GM23248 (cell line): ENCODE measurements at regions not wholly inside any gene's neighbourhood (a gene's known extent, or its start where the extent isn't known, plus 50 kb on each side); places are given as distances from the start of the nearest gene placed in this dataset.

Experiments
- DNase-seq: peaks from one replicate; pipeline ENCODE4 v3.0.0-alpha.2; 2015
- H2AFZ ChIP-seq: fragments of 200-600 bp; sonication (generic); 2 replicates; pipeline ENCODE4 v1.6.1; 2016; ENCODE audit warnings: antibody characterized with exemption
- H3F3A ChIP-seq: fragments of 200-600 bp; sonication (generic); 2 replicates; pipeline ENCODE4 v1.6.1; 2016; ENCODE audit warnings: mild to moderate bottlenecking, antibody characterized with exemption, mixed run types; ENCODE audit not compliant: insufficient read depth
- H3K27ac ChIP-seq: fragments of 200-600 bp; sonication (generic); 2 replicates; pipeline ENCODE4 v1.5.1; 2016; ENCODE audit warnings: mild to moderate bottlenecking
- H3K27me3 ChIP-seq: fragments of 200-600 bp; sonication (generic); replicated peaks from 2 replicates; pipeline ENCODE4 v1.6.1; 2016; ENCODE audit warnings: mild to moderate bottlenecking; ENCODE audit not compliant: insufficient read depth
- H3K36me3 ChIP-seq: fragments of 200-600 bp; sonication (generic); 2 replicates; pipeline ENCODE4 v1.6.1; 2016; ENCODE audit warnings: low read depth, mild to moderate bottlenecking
- H3K4me1 ChIP-seq: fragments of 200-600 bp; sonication (generic); 2 replicates; pipeline ENCODE4 v1.6.1; 2016; ENCODE audit warnings: mild to moderate bottlenecking; ENCODE audit not compliant: insufficient read depth
- H3K4me2 ChIP-seq: fragments of 200-600 bp; sonication (generic); one replicate; pipeline ENCODE4 v1.6.1; 2016; ENCODE audit warnings: mild to moderate bottlenecking; ENCODE audit not compliant: unreplicated experiment
- H3K4me3 ChIP-seq: fragments of 200-600 bp; sonication (generic); 2 replicates; pipeline ENCODE4 v1.5.1; 2016; ENCODE audit warnings: mild to moderate bottlenecking
- H3K79me2 ChIP-seq: fragments of 200-600 bp; sonication (generic); 2 replicates; pipeline ENCODE4 v1.6.1; 2016; ENCODE audit warnings: mild to moderate bottlenecking; ENCODE audit not compliant: insufficient read depth
- H3K9ac ChIP-seq: fragments of 200-600 bp; sonication (generic); 2 replicates; pipeline ENCODE4 v1.6.1; 2016; ENCODE audit warnings: mild to moderate bottlenecking
- H3K9me2 ChIP-seq: fragments of 200-600 bp; sonication (generic); 2 replicates; pipeline ENCODE4 v1.6.1; 2016; ENCODE audit warnings: mixed run types, mild to moderate bottlenecking, moderate library complexity; ENCODE audit not compliant: insufficient read depth
- H3K9me3 ChIP-seq: fragments of 200-600 bp; sonication (generic); one replicate; pipeline ENCODE4 v1.6.1; 2017; ENCODE audit warnings: low read depth
- H4K20me1 ChIP-seq: fragments of 200-600 bp; sonication (generic); 2 replicates; pipeline ENCODE4 v1.6.0; 2016; ENCODE audit not compliant: insufficient read depth
- EZH2 ChIP-seq: fragments of 200-600 bp; sonication (generic); IDR thresholded peaks from 2 replicates; pipeline ENCODE4 v1.6.1; 2018; ENCODE audit warnings: antibody characterized with exemption, mild to moderate bottlenecking; ENCODE audit not compliant: insufficient read depth, poor library complexity, severe bottlenecking
- EZH2phosphoT487 ChIP-seq: fragments of 200-600 bp; sonication (generic); IDR thresholded peaks from 2 replicates; pipeline ENCODE4 v1.6.1; 2018; ENCODE audit warnings: antibody characterized with exemption, moderate library complexity, mild to moderate bottlenecking, low read depth; ENCODE audit not compliant: insufficient read depth
- WGBS, 2 experiments: methylation state at CpG; one replicate each; pipeline ENCODE4 v1.1.6; 2015 to 2017; ENCODE audit warnings: low lambda C conversion rate in 2 of 2, low coverage in 1 of 2; ENCODE audit errors: missing lambda C conversion rate in 2 of 2; 5-methylcytosine and 5-hydroxymethylcytosine counted together
- in situ Hi-C: fragments of 300-500 bp; cut with MboI; formaldehyde crosslinking; loops from 2 replicates; pipeline ENCODE4 v1.15.0; 2020

DNA sequence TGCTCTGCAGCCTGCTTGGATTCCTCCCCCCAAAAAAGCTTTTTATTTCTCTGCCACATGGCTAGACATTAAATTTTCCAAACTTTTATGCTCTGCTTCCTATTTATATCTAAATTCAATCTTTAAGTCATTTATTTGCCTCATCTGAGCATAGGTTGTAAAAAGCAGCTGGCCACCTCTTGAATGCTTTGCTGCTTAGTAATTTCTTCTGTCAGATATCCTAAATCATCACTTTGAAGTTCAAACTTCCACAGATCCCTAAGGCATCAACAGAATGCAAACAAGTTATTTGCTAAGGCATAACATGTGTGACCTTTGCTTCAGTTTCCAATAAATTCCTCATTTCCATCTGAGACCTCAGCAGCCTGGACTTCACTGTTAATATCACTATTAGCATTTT, 209.6 kb downstream of the FSCB start:
- no peaks in the 10 kb centered on the region for H3K79me2 ChIP-seq
- H3K9ac ChIP-seq: no peak overlapping the region
- H3K4me3 ChIP-seq: no peak overlapping the region
- H3K36me3 ChIP-seq: no peaks in the 10 kb centered on the region
- no peaks in the 10 kb centered on the region for H4K20me1 ChIP-seq
- no peak for DNase-seq
- H3K27ac ChIP-seq: no peak overlapping the region
- in situ Hi-C loops: no loop called here
- no peak overlapping the region for H2AFZ ChIP-seq
- H3K4me2 ChIP-seq: no peak overlapping the region
- TF ChIP-seq EZH2phosphoT487: no peak
- no peaks in the 10 kb centered on the region for H3K9me2 ChIP-seq
- H3F3A ChIP-seq: no peaks in the 10 kb centered on the region
- H3K4me1 ChIP-seq: no peaks in the 10 kb centered on the region
- H3K9me3 ChIP-seq: no peaks in the 10 kb centered on the region
- H3K27me3 ChIP-seq: no peaks in the 10 kb centered on the region

DNA sequence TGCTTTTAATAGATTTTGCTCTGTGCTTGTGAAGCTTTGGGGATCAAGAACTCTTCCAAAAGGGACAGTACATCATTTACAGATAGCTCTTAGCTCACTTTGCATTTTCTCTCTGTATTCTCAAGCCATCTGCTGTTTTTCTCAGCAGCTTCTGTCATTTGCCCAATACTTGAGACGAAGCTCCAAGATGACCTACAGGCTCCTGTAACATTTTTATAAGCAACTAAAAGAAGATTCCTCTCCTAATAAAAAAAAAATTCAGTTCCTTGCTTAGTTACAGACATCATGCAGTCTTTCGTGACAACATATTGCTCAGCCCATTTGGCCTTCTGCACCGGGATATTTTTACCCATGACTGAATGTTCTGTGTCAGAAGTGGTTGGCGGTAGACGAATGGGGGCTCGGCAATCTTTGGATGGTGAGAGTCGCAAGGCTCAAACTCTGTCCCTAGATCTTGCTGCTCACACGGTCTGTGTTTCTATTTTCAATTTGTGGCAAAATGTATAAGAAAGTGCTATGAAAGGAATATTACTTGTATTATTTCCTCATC, 215.6 kb downstream of the FSCB start:
- WGBS, 2 experiments: 18 to 27% methylated on average over 8 of the region's 8 CpGs
- Histone ChIP-seq H3K4me2 (no peak overlapping the region), H3K9ac (no peak overlapping the region), H3K9me3 (no peaks in the 10 kb centered on the region), H3K27me3 (no peaks in the 10 kb centered on the region), H3K4me1 (no peaks in the 10 kb centered on the region), H3K4me3 (no peak overlapping the region), H3K27ac (no peak overlapping the region), H4K20me1 (no peaks in the 10 kb centered on the region), H3K79me2 (no peaks in the 10 kb centered on the region), H3K36me3 (no peaks in the 10 kb centered on the region), H2AFZ (no peak overlapping the region), H3K9me2 (no peaks in the 10 kb centered on the region), H3F3A (no peaks in the 10 kb centered on the region)
- in situ Hi-C loops: no loop called here
- no peak for DNase-seq
- TF ChIP-seq EZH2phosphoT487: no peak
- no peak for TF ChIP-seq EZH2

DNA sequence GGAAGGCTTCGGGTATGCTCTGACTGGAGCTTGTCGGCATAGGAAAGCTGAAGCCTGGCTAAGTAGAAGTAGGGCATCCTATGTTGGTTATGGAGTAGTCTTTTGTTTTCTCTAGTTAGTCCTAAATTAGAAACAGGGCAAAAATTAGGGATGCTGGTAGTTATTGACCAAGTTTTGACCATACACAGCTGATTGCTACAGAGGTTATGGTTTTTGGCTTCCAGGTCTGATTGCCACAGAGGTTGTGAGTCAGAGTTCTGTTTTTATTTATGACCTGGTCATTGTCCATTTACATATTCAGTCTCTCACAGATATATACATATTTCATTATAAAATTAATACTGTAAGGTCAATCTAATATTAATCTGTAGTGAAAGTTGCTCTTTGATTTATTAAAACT, 219.2 kb downstream of the FSCB start:
- Histone ChIP-seq H3K36me3 (no peaks in the 10 kb centered on the region), H3K4me3 (no peak overlapping the region), H3F3A (no peaks in the 10 kb centered on the region), H3K9ac (no peak overlapping the region), H3K27me3 (no peaks in the 10 kb centered on the region), H4K20me1 (no peaks in the 10 kb centered on the region), H3K9me3 (no peaks in the 10 kb centered on the region), H3K79me2 (no peaks in the 10 kb centered on the region), H3K27ac (no peak overlapping the region), H3K4me1 (no peaks in the 10 kb centered on the region), H3K9me2 (no peaks in the 10 kb centered on the region), H3K4me2 (no peak overlapping the region), H2AFZ (no peak overlapping the region)
- in situ Hi-C loops: no loop called here
- DNase-seq: no peak
- 31 to 35% methylated on average over 2 of the region's 2 CpGs for WGBS, 2 experiments
- TF ChIP-seq EZH2: no peak
- TF ChIP-seq EZH2phosphoT487: no peak

DNA sequence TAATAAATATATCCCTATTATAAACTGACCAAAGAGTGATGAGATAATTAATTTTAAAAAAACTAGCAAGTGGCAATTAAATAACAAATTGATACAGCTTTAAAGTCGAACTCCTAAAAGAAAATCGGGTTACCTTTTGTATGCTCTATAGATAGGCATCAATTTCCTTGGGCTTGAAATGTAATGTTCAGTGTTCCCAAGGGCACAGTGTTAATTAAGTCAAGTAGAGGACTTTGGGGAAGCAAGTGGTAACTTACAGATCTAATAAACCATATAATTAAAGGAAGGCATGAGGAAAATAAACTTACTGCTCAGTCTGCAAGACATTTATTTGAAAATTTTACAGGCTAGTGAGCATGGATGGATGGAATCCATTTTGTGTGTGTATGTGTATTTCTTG, 220.9 kb downstream of the FSCB start:
- no peak overlapping the region for H3K4me3 ChIP-seq
- H3K27me3 ChIP-seq: no peaks in the 10 kb centered on the region
- no peak for TF ChIP-seq EZH2
- no peak for TF ChIP-seq EZH2phosphoT487
- H3K36me3 ChIP-seq: no peaks in the 10 kb centered on the region
- H3K79me2 ChIP-seq: no peaks in the 10 kb centered on the region
- in situ Hi-C loops: no loop called here
- no peak for DNase-seq
- H3K9me2 ChIP-seq: no peaks in the 10 kb centered on the region
- no peak overlapping the region for H3K4me2 ChIP-seq
- 5 to 12% methylated on average over 2 of the region's 2 CpGs for WGBS, 2 experiments
- no peak overlapping the region for H3K27ac ChIP-seq
- no peaks in the 10 kb centered on the region for H3K9me3 ChIP-seq
- no peaks in the 10 kb centered on the region for H4K20me1 ChIP-seq
- H3F3A ChIP-seq: no peaks in the 10 kb centered on the region
- no peak overlapping the region for H2AFZ ChIP-seq
- H3K9ac ChIP-seq: no peak overlapping the region
- no peaks in the 10 kb centered on the region for H3K4me1 ChIP-seq

DNA sequence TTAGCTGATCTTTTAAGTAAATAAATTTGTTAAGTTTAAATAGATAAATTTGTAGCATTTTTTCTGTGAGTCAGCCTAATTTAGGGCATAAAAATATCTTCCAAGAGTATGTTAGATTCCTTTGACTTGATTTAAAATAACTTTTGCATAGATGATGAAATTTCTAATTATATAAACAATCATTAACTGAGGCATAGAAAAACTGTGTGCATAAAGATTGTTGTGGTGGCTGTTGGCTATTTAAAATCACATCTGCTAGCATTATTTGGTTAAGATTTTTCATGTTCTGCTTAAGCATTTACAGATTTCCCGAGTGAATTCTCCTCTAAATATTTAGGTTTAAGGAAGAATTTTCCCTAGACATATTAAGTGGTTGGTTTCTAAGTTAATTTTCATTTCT, 223.2 kb downstream of the FSCB start:
- Histone ChIP-seq H3K36me3 (no peaks in the 10 kb centered on the region), H3F3A (no peaks in the 10 kb centered on the region), H3K4me3 (no peak overlapping the region), H3K9ac (no peak overlapping the region), H3K4me1 (no peaks in the 10 kb centered on the region), H3K4me2 (no peak overlapping the region), H3K9me3 (no peaks in the 10 kb centered on the region), H4K20me1 (no peaks in the 10 kb centered on the region), H3K9me2 (no peaks in the 10 kb centered on the region), H3K27ac (no peak overlapping the region), H2AFZ (no peak overlapping the region), H3K79me2 (no peaks in the 10 kb centered on the region), H3K27me3 (no peaks in the 10 kb centered on the region)
- TF ChIP-seq EZH2phosphoT487 (no peak), EZH2 (no peak)
- in situ Hi-C loops: no loop called here
- no peak for DNase-seq
- WGBS, 2 experiments: 3 to 4% methylated on average over 1 of the region's 1 CpG
